CD14-positive monocyte (primary cell): ENCODE measurements at regions not wholly inside any gene's neighbourhood (a gene's known extent, or its start where the extent isn't known, plus 50 kb on each side); places are given as distances from the start of the nearest gene placed in this dataset.

Source experiments
- DNase-seq, 3 donors: peaks; one replicate each; pipeline ENCODE4 v3.0.0-alpha.2; 2011 to 2022
- H2AFZ ChIP-seq: 2 replicates; pipeline ENCODE4 v1.6.0; 2012; ENCODE audit warnings: mild to moderate bottlenecking, low read depth, low read length, inconsistent platforms; ENCODE audit not compliant: insufficient read depth, poor library complexity, severe bottlenecking
- H3K27ac ChIP-seq, 2 donors: 1 replicate in 1 of 2; 2 replicates in 1 of 2; pipeline ENCODE4 v1.5.1; 2012 to 2013; ENCODE audit warnings: low read length in 2 of 2, control low read depth in 1 of 2, inconsistent platforms in 1 of 2, low read depth in 1 of 2, mild to moderate bottlenecking in 1 of 2
- H3K27me3 ChIP-seq, 2 donors: one replicate each; pipeline versions ENCODE4 v1.6.0 to v1.6.1; 2011 to 2013; ENCODE audit warnings: low read length in 2 of 2; ENCODE audit not compliant: control insufficient read depth in 2 of 2, insufficient read depth in 2 of 2
- H3K36me3 ChIP-seq, 2 donors: replicated peaks in 1 of 2; 1 replicate in 1 of 2; 2 replicates in 1 of 2; pipeline versions ENCODE4 v1.5.1 to v1.6.1; 2012 to 2013; ENCODE audit warnings: low read length in 2 of 2, control low read depth in 1 of 2, inconsistent platforms in 1 of 2, mild to moderate bottlenecking in 1 of 2; ENCODE audit not compliant: insufficient read depth in 2 of 2, control insufficient read depth in 1 of 2
- H3K4me1 ChIP-seq, 2 donors: 1 replicate in 1 of 2; 2 replicates in 1 of 2; pipeline versions ENCODE4 v1.5.1 to v1.6.1; 2012 to 2013; ENCODE audit warnings: low read length in 2 of 2, control low read depth in 1 of 2, inconsistent platforms in 1 of 2, mild to moderate bottlenecking in 1 of 2, moderate library complexity in 1 of 2; ENCODE audit not compliant: insufficient read depth in 2 of 2, control insufficient read depth in 1 of 2
- H3K4me2 ChIP-seq: replicated peaks from 2 replicates; pipeline ENCODE3; 2012; ENCODE audit warnings: low read length, moderate library complexity, mild to moderate bottlenecking; ENCODE audit not compliant: poor library complexity, severe bottlenecking; ENCODE audit errors: extremely low read depth
- H3K4me3 ChIP-seq, 3 experiments: fragments of 200-600 bp in 1 of 3; sonication (generic) in 1 of 3; replicated peaks in 1 of 3; 1 replicate in 2 of 3; 2 replicates in 1 of 3; pipeline ENCODE4 v1.5.1; 2011 to 2013; ENCODE audit warnings: low read length in 3 of 3, mild to moderate bottlenecking in 3 of 3, control low read depth in 2 of 3, low read depth in 2 of 3, inconsistent platforms in 1 of 3, moderate library complexity in 1 of 3
- H3K79me2 ChIP-seq: 2 replicates; pipeline ENCODE4 v1.6.0; 2012; ENCODE audit warnings: mild to moderate bottlenecking, control low read depth, inconsistent platforms, low read length, moderate library complexity; ENCODE audit not compliant: insufficient read depth
- H3K9ac ChIP-seq: 2 replicates; pipeline ENCODE4 v1.6.0; 2017; ENCODE audit warnings: low read length, mild to moderate bottlenecking; ENCODE audit not compliant: insufficient read depth, poor library complexity, severe bottlenecking
- H3K9me3 ChIP-seq, 2 donors: replicated peaks in 1 of 2; 1 replicate in 1 of 2; 2 replicates in 1 of 2; pipeline versions ENCODE4 v1.5.1 to v1.6.1; 2012 to 2013; ENCODE audit warnings: low read length in 2 of 2, control low read depth in 1 of 2; ENCODE audit not compliant: control insufficient read depth in 1 of 2, insufficient read depth in 1 of 2
- H4K20me1 ChIP-seq: 2 replicates; pipeline ENCODE4 v1.6.0; 2012; ENCODE audit warnings: mild to moderate bottlenecking, low read length, control low read depth, moderate library complexity; ENCODE audit not compliant: insufficient read depth
- H3K27ac Mint-ChIP-seq, 7 donors: one replicate each; pipeline ENCODE4 v1.8.0; 2020; ENCODE audit warnings: mild to moderate bottlenecking in 7 of 7, mixed read lengths in 7 of 7, moderate library complexity in 6 of 7, inconsistent platforms in 2 of 7
- H3K27me3 Mint-ChIP-seq, 3 donors: one replicate each; pipeline ENCODE4 v1.8.0; 2021 to 2022; ENCODE audit warnings: low read depth in 3 of 3, mild to moderate bottlenecking in 3 of 3, mixed read lengths in 3 of 3, moderate library complexity in 3 of 3, inconsistent platforms in 1 of 3
- H3K36me3 Mint-ChIP-seq, 2 donors: one replicate each; pipeline ENCODE4 v1.8.0; 2020; ENCODE audit warnings: mixed read lengths in 2 of 2, inconsistent platforms in 1 of 2, mild to moderate bottlenecking in 1 of 2
- H3K4me1 Mint-ChIP-seq: one replicate; pipeline ENCODE4 v1.8.0; 2020; ENCODE audit warnings: mild to moderate bottlenecking, mixed read lengths
- H3K4me3 Mint-ChIP-seq, 2 donors: one replicate each; pipeline ENCODE4 v1.8.0; 2020; ENCODE audit warnings: mild to moderate bottlenecking in 2 of 2, mixed read lengths in 2 of 2, moderate library complexity in 1 of 2
- H3K9me3 Mint-ChIP-seq, 7 donors: one replicate each; pipeline ENCODE4 v1.8.0; 2020 to 2022; ENCODE audit warnings: mixed read lengths in 7 of 7, mild to moderate bottlenecking in 6 of 7, moderate library complexity in 6 of 7, inconsistent platforms in 2 of 7
- WGBS: methylation state at CpG from one replicate; pipeline ENCODE4 v1.1.5; 2013; ENCODE audit warnings: missing lambda C conversion rate; ENCODE audit not compliant: insufficient coverage; 5-methylcytosine and 5-hydroxymethylcytosine counted together
- intact Hi-C, 2 donors: fragments of 100-400 bp; cut with micrococcal nuclease; formaldehyde crosslinking; loops; one replicate each; pipeline versions ENCODE4 v1.15.0 to v1.15.1; 2023
- TF ChIP-seq, protein P1 (sequence below): fragments of 200-600 bp; IDR thresholded peaks from one replicate; pipeline ENCODE4 v1.8.0; 2022; ENCODE audit warnings: antibody characterized with exemption, mild to moderate bottlenecking

- no peak overlapping the region for H3K27ac ChIP-seq
- Mint-ChIP-seq H3K27ac (no peak overlapping the region), H3K9me3 (peaks cover 0 to 5% (median 0%) of the 10 kb centered on the region in 7 donors), H3K4me1 (no peaks in the 10 kb centered on the region), H3K27me3 (peaks cover 0 to 5% (median 2%) of the 10 kb centered on the region in 3 donors), H3K4me3 (no peak overlapping the region), H3K36me3 (no peaks in the 10 kb centered on the region)
- no peaks in the 10 kb centered on the region for H3K79me2 ChIP-seq
- H3K4me2 ChIP-seq = no peak overlapping the region
- intact Hi-C loops = no loop called here
- H3K9ac ChIP-seq = no peak overlapping the region
- H2AFZ ChIP-seq = no peak overlapping the region
- H3K36me3 ChIP-seq = no peaks in the 10 kb centered on the region
- H3K4me1 ChIP-seq = no peaks in the 10 kb centered on the region
- H3K27me3 ChIP-seq = no peaks in the 10 kb centered on the region
- H3K9me3 ChIP-seq = no peaks in the 10 kb centered on the region
- TF ChIP-seq, protein P1, sequence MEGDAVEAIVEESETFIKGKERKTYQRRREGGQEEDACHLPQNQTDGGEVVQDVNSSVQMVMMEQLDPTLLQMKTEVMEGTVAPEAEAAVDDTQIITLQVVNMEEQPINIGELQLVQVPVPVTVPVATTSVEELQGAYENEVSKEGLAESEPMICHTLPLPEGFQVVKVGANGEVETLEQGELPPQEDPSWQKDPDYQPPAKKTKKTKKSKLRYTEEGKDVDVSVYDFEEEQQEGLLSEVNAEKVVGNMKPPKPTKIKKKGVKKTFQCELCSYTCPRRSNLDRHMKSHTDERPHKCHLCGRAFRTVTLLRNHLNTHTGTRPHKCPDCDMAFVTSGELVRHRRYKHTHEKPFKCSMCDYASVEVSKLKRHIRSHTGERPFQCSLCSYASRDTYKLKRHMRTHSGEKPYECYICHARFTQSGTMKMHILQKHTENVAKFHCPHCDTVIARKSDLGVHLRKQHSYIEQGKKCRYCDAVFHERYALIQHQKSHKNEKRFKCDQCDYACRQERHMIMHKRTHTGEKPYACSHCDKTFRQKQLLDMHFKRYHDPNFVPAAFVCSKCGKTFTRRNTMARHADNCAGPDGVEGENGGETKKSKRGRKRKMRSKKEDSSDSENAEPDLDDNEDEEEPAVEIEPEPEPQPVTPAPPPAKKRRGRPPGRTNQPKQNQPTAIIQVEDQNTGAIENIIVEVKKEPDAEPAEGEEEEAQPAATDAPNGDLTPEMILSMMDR = no peak
- WGBS = no CpG with 5 or more reads among the region's 1 CpG
- no peak for DNase-seq
- no peaks in the 10 kb centered on the region for H4K20me1 ChIP-seq
- no peak overlapping the region for H3K4me3 ChIP-seq
Observed at GRCh38 chr4:16450724-16451123, 224.5 kb upstream of the TAPT1 start.

- Mint-ChIP-seq H3K4me3 (no peak overlapping the region), H3K4me1 (no peaks in the 10 kb centered on the region), H3K9me3 (peaks cover 0 to 5% (median 0%) of the 10 kb centered on the region in 7 donors), H3K27me3 (peaks cover 0 to 2% (median 0%) of the 10 kb centered on the region in 3 donors), H3K27ac (no peak overlapping the region), H3K36me3 (no peaks in the 10 kb centered on the region)
- Histone ChIP-seq H3K9ac (no peak overlapping the region), H3K4me3 (no peak overlapping the region), H3K36me3 (no peaks in the 10 kb centered on the region), H3K27me3 (no peaks in the 10 kb centered on the region), H3K4me1 (no peaks in the 10 kb centered on the region), H4K20me1 (no peaks in the 10 kb centered on the region), H3K9me3 (no peaks in the 10 kb centered on the region), H3K27ac (no peak overlapping the region), H3K4me2 (no peak overlapping the region), H2AFZ (no peak overlapping the region), H3K79me2 (no peaks in the 10 kb centered on the region)
- TF ChIP-seq, protein P1 = no peak
- 72% methylated on average over 2 of the region's 3 CpGs for WGBS
- DNase-seq = no peak
- intact Hi-C loops = no loop called here
Observed at GRCh38 chr4:16450031-16450430, 223.8 kb upstream of the TAPT1 start.
